SK-N-MC (cell line): ENCODE measurements at regions not wholly inside any gene's neighbourhood (a gene's known extent, or its start where the extent isn't known, plus 50 kb on each side); places are given as distances from the start of the nearest gene placed in this dataset.
"Not testable (repeated sequence)": the region's sequence is repeated elsewhere in the genome, so short reads cannot be mapped to it uniquely, and the experiment has no call there.

Experiments
- EZH2 ChIP-seq: fragments of 200-600 bp; sonication (generic); IDR thresholded peaks from one replicate; pipeline ENCODE4 v1.6.1; 2017; ENCODE audit warnings: antibody characterized with exemption
- POLR2AphosphoS5 ChIP-seq: IDR thresholded peaks from 2 replicates; pipeline ENCODE4 v1.6.1; 2012; ENCODE audit warnings: mild to moderate bottlenecking, low read depth, low read length, borderline replicate concordance

- not testable (repeated sequence) for TF ChIP-seq EZH2, POLR2AphosphoS5
Measured at GRCh38 chr4:14358544-14359160, 643.6 kb upstream of the CPEB2 start.
